ENCODE measurements at regions not wholly inside any gene's neighbourhood (a gene's known extent, or its start where the extent isn't known, plus 50 kb on each side); places are given as distances from the start of the nearest gene placed in this dataset.

DNA sequence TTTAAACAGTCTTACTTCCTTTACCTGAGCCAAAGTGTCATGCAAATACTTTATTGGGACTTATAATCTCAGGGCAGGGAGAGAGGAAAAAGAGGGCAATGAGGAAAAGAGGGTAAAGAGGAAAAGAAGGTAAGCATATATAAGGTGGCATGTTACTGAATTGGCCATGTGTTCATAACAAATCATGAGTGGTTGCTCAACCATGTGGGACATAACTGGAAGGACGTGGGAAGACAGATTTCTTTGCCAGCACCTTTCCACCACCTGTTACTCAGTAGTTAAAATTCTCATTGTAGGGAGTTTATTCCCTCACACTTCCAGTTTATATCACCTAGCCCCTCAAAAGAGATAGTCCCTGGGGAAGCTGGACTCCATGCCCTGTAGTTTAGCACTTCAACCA, 54.7 kb upstream of the TPRG1 start:
- DNase-seq (ENCODE audit: low spot score), result no peak

DNA sequence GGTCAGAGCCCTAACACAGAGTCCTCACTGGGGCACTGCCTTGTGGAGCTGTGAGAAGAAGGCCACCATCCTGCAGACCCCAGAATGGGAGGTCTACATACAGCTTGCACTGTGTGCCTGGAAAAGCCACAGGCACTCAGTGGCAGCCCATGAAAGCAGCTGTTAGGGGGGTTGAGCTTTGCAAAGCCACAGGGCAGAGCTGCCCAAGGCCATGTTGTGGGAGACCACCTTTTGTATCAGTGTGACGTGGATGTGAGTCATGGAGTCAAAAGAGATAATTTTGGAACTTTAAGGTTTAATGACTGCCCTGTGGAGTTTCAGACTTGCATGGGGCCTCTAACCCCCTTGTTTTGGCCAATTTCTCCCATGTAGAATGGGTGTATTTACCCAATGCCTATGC, 52.9 kb upstream of the TPRG1 start:
- no peak for DNase-seq (ENCODE audit: low spot score)

DNA sequence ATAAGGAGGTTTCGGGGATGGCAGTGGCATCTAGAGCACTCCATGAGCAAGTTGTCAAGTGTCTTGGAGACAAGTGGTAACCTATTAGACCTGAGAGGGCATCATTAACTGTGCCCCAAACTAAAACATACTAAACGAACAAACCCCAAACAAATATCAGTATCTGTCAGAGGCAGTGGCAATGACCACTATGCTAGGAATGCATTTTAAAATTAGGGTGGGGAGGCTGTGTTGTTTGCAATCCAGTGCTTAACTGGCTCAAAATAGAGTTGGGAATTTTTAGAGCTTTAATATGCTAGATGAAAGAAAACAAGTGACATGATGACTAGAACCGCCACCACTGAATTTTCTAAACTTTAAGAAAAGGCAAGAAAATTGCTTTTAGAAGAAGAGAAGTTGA, 51.8 kb upstream of the TPRG1 start:
- no peak for DNase-seq (ENCODE audit: low spot score)

- DNase-seq (ENCODE audit: low spot score), result no peak
Observed at GRCh38 chr3:189121092-189121491, 50.7 kb upstream of the TPRG1 start.

All from mucosa of gallbladder (tissue), 1 donor.